SU-DHL-6 (cell line): ENCODE measurements at regions not wholly inside any gene's neighbourhood (a gene's known extent, or its start where the extent isn't known, plus 50 kb on each side); places are given as distances from the start of the nearest gene placed in this dataset.

Experiments used
- H2AFZ ChIP-seq: fragments of 200-600 bp; sonication (generic); 2 replicates; pipeline ENCODE4 v1.6.1; 2014; ENCODE audit warnings: low read depth, mild to moderate bottlenecking, moderate library complexity, mixed read lengths, antibody characterized with exemption, low read length; ENCODE audit not compliant: severe bottlenecking
- H3F3A ChIP-seq: fragments of 200-600 bp; shearing (Covaris generic); 2 replicates; pipeline ENCODE4 v1.6.0; 2016; ENCODE audit warnings: antibody characterized with exemption, mild to moderate bottlenecking; ENCODE audit not compliant: insufficient read depth
- H3K27ac ChIP-seq: fragments of 200-600 bp; sonication (generic); 2 replicates; pipeline ENCODE4 v1.5.1; 2016; ENCODE audit warnings: low read depth, mild to moderate bottlenecking, low read length, moderate library complexity, mixed read lengths
- H3K27me3 ChIP-seq: fragments of 200-600 bp; sonication (generic), shearing (Covaris generic); 2 replicates; pipeline ENCODE4 v1.6.0; 2014; ENCODE audit warnings: mild to moderate bottlenecking, low read length
- H3K36me3 ChIP-seq: fragments of 200-600 bp; sonication (generic); 2 replicates; pipeline ENCODE4 v1.6.1; 2014; ENCODE audit warnings: mild to moderate bottlenecking, low read length, mixed read lengths
- H3K4me2 ChIP-seq: fragments of 300-600, 200-600 bp; shearing (Covaris generic), sonication (generic); 2 replicates; pipeline ENCODE4 v1.6.0; 2014; ENCODE audit warnings: low read length, low read depth, mild to moderate bottlenecking; ENCODE audit not compliant: poor library complexity, severe bottlenecking
- H3K4me3 ChIP-seq: fragments of 200-600 bp; sonication (generic); 2 replicates; pipeline ENCODE4 v1.5.1; 2014; ENCODE audit warnings: antibody characterized with exemption, low read length, mild to moderate bottlenecking, mixed read lengths; ENCODE audit not compliant: insufficient read depth, poor library complexity, severe bottlenecking
- H3K79me2 ChIP-seq: fragments of 200-600 bp; sonication (generic); 2 replicates; pipeline ENCODE4 v1.6.1; 2014; ENCODE audit warnings: mild to moderate bottlenecking, low read length, moderate library complexity; ENCODE audit not compliant: insufficient read depth
- H3K9ac ChIP-seq: fragments of 200-600 bp; sonication (generic); 2 replicates; pipeline ENCODE4 v1.7.0; 2014; ENCODE audit warnings: mild to moderate bottlenecking, low read length
- H3K9me2 ChIP-seq: fragments of 200-600 bp; sonication (generic); replicated peaks from 2 replicates; pipeline ENCODE4 v1.6.1; 2014; ENCODE audit warnings: low read length; ENCODE audit not compliant: insufficient read depth
- H3K9me3 ChIP-seq: fragments of 200-600 bp; sonication (generic); 2 replicates; pipeline ENCODE4 v1.6.1; 2014; ENCODE audit warnings: low read length, mixed read lengths; ENCODE audit not compliant: insufficient read depth
- H4K20me1 ChIP-seq: fragments of 200-600 bp; sonication (generic); 2 replicates; pipeline ENCODE4 v1.6.1; 2014; ENCODE audit warnings: low read depth, mild to moderate bottlenecking, antibody characterized with exemption, low read length, moderate library complexity, mixed read lengths
- CTCF ChIP-seq: fragments of 200-600 bp; sonication (generic); IDR thresholded peaks from one replicate; pipeline ENCODE4 v1.5.1; 2017; ENCODE audit warnings: antibody characterized with exemption, mild to moderate bottlenecking, low read length, moderate library complexity; ENCODE audit not compliant: insufficient read depth, poor library complexity, severe bottlenecking
- EZH2phosphoT487 ChIP-seq: fragments of 200-600 bp; sonication (generic), shearing (Covaris generic); conservative IDR thresholded peaks from 2 replicates; pipeline ENCODE4 v1.6.1; 2018; ENCODE audit warnings: mild to moderate bottlenecking, antibody characterized with exemption, low read length, moderate library complexity, mixed read lengths

- no peaks in the 10 kb centered on the region for H4K20me1 ChIP-seq
- H3K36me3 ChIP-seq: no peaks in the 10 kb centered on the region
- H3K4me2 ChIP-seq: no peak overlapping the region
- no peak overlapping the region for H2AFZ ChIP-seq
- H3K9me3 ChIP-seq: no peaks in the 10 kb centered on the region; the same call in 1 of the 2 replicates
- H3F3A ChIP-seq: no peaks in the 10 kb centered on the region
- H3K27ac ChIP-seq: no peak overlapping the region
- no peaks in the 10 kb centered on the region for H3K27me3 ChIP-seq
- H3K4me3 ChIP-seq: no peak overlapping the region
- H3K9ac ChIP-seq: no peak overlapping the region
- no peaks in the 10 kb centered on the region for H3K9me2 ChIP-seq
- no peaks in the 10 kb centered on the region for H3K79me2 ChIP-seq
- no peak for TF ChIP-seq CTCF
- no peak for TF ChIP-seq EZH2phosphoT487
Observed at GRCh38 chr1:188061881-188062280, 1233.1 kb downstream of the PLA2G4A start.

GRCh38 chr1:188062456-188062855, 1233.7 kb downstream of the PLA2G4A start:
- Histone ChIP-seq H3K79me2 (no peaks in the 10 kb centered on the region), H3K27ac (no peak overlapping the region), H3K9ac (no peak overlapping the region), H3K27me3 (no peaks in the 10 kb centered on the region), H4K20me1 (no peaks in the 10 kb centered on the region), H2AFZ (no peak overlapping the region), H3F3A (no peaks in the 10 kb centered on the region), H3K4me2 (no peak overlapping the region), H3K9me2 (no peaks in the 10 kb centered on the region), H3K4me3 (no peak overlapping the region), H3K9me3 (no peaks in the 10 kb centered on the region; the same call in 1 of the 2 replicates), H3K36me3 (no peaks in the 10 kb centered on the region)
- no peak for TF ChIP-seq EZH2phosphoT487
- no peak for TF ChIP-seq CTCF

GRCh38 chr1:188065917-188066316, 1237.2 kb downstream of the PLA2G4A start:
- no peaks in the 10 kb centered on the region for H3K9me3 ChIP-seq
- H3K27ac ChIP-seq: no peak overlapping the region
- TF ChIP-seq CTCF (no peak), EZH2phosphoT487 (no peak)
- no peaks in the 10 kb centered on the region for H3K9me2 ChIP-seq
- H2AFZ ChIP-seq: no peak overlapping the region
- no peaks in the 10 kb centered on the region for H3K27me3 ChIP-seq
- no peak overlapping the region for H3K9ac ChIP-seq
- no peak overlapping the region for H3K4me2 ChIP-seq
- H4K20me1 ChIP-seq: no peaks in the 10 kb centered on the region
- H3K79me2 ChIP-seq: no peaks in the 10 kb centered on the region
- H3F3A ChIP-seq: no peaks in the 10 kb centered on the region
- no peaks in the 10 kb centered on the region for H3K36me3 ChIP-seq
- no peak overlapping the region for H3K4me3 ChIP-seq
